Omental fat pad (tissue), 3 donors: ENCODE measurements at regions not wholly inside any gene's neighbourhood (a gene's known extent, or its start where the extent isn't known, plus 50 kb on each side); places are given as distances from the start of the nearest gene placed in this dataset.

Experiments
- ATAC-seq: fragments of 150-250 bp; one replicate; pipeline ENCODE4 v1.9.1; 2016; ENCODE audit warnings: mild to moderate bottlenecking, moderate library complexity; ENCODE audit not compliant: low FRiP score
- DNase-seq: peaks from one replicate; pipeline ENCODE4 v3.0.0-alpha.2; 2019; ENCODE audit warnings: low spot score
- CTCF ChIP-seq, 3 donors: fragments of 450-650 bp; IDR thresholded peaks; one replicate each; pipeline ENCODE4 v1.5.1; 2016 to 2017; ENCODE audit warnings: antibody characterized with exemption in 3 of 3, mild to moderate bottlenecking in 3 of 3, moderate library complexity in 2 of 3

GRCh38 chr3:164393171-164393570 lies 685.1 kb downstream of the SI start:
- no peak for ATAC-seq

GRCh38 chr3:164390046-164390445 lies 688.2 kb downstream of the SI start:
- TF ChIP-seq CTCF (IDR thresholded peaks at IDR 0.05) = no peak
- no peak for ATAC-seq
- DNase-seq = no peak

More at GRCh38 chr3:164393171-164393570, 685.1 kb downstream of the SI start:
- no peak for DNase-seq
- no peak for TF ChIP-seq CTCF (IDR thresholded peaks at IDR 0.05)

GRCh38 chr3:164387236-164387635 lies 691.1 kb downstream of the SI start:
- TF ChIP-seq CTCF (IDR thresholded peaks at IDR 0.05) = no peak
- ATAC-seq (no peak), DNase-seq (no peak)

GRCh38 chr3:164380156-164380555 lies 698.1 kb downstream of the SI start:
- DNase-seq (no peak), ATAC-seq (no peak)
- TF ChIP-seq CTCF (IDR thresholded peaks at IDR 0.05) = no peak

- DNase-seq = no peak
- ATAC-seq = no peak
- TF ChIP-seq CTCF (IDR thresholded peaks at IDR 0.05) = no peak
These were observed 700.8 kb downstream of the SI start for GRCh38 chr3:164377466-164377865.

GRCh38 chr3:164375995-164376394 lies 702.3 kb downstream of the SI start:
- ATAC-seq = no peak
- TF ChIP-seq CTCF (IDR thresholded peaks at IDR 0.05) = no peak
- no peak for DNase-seq

GRCh38 chr3:164375538-164375937 lies 702.8 kb downstream of the SI start:
- TF ChIP-seq CTCF (IDR thresholded peaks at IDR 0.05) = no peak
- ATAC-seq (no peak), DNase-seq (no peak)
